ENCODE measurements at regions not wholly inside any gene's neighbourhood (a gene's known extent, or its start where the extent isn't known, plus 50 kb on each side); places are given as distances from the start of the nearest gene placed in this dataset.
"Not testable (repeated sequence)": the region's sequence is repeated elsewhere in the genome, so short reads cannot be mapped to it uniquely, and the experiment has no call there.

- DNase-seq: no peak
Measured at GRCh38 chr17:77038884-77039555, 101.7 kb upstream of the SEC14L1 start.

GRCh38 chr17:77042476-77043231 is 98.1 kb upstream of the SEC14L1 start:
- DNase-seq: no peak

- no peak for DNase-seq
Measured at GRCh38 chr17:77045441-77046041, 95.2 kb upstream of the SEC14L1 start.

- no peak for DNase-seq
Measured at GRCh38 chr17:77049440-77049839, 91.3 kb upstream of the SEC14L1 start.

GRCh38 chr17:77050901-77051300 is 89.9 kb upstream of the SEC14L1 start:
- not testable (repeated sequence) for DNase-seq

GRCh38 chr17:77054936-77055335 is 85.8 kb upstream of the SEC14L1 start:
- no peak for DNase-seq

GRCh38 chr17:77055453-77055852 is 85.3 kb upstream of the SEC14L1 start:
- no peak for DNase-seq

GRCh38 chr17:77058016-77058415 is 82.8 kb upstream of the SEC14L1 start:
- no peak for DNase-seq

GRCh38 chr17:77061669-77062068 is 79.1 kb upstream of the SEC14L1 start:
- no peak for DNase-seq

- no peak for DNase-seq
Measured at GRCh38 chr17:77064598-77064997, 76.2 kb upstream of the SEC14L1 start.

- DNase-seq: no peak
Measured at GRCh38 chr17:77066165-77066564, 74.6 kb upstream of the SEC14L1 start.

- DNase-seq: peak in 1 of 2 donors; percentile 56
Measured at GRCh38 chr17:77066726-77067409, 73.9 kb upstream of the SEC14L1 start.

GRCh38 chr17:77068915-77069314 is 71.9 kb upstream of the SEC14L1 start:
- no peak for DNase-seq

GRCh38 chr17:77070888-77071279 is 69.9 kb upstream of the SEC14L1 start:
- no peak for DNase-seq

GRCh38 chr17:77071925-77072490 is 68.8 kb upstream of the SEC14L1 start:
- no peak for DNase-seq

- no peak for DNase-seq
Measured at GRCh38 chr17:77072670-77073069, 68.1 kb upstream of the SEC14L1 start.

GRCh38 chr17:77074681-77075080 is 66.1 kb upstream of the SEC14L1 start:
- DNase-seq: no peak

GRCh38 chr17:77076124-77076830 is 64.5 kb upstream of the SEC14L1 start:
- no peak for DNase-seq

GRCh38 chr17:77083531-77083930 is 57.2 kb upstream of the SEC14L1 start:
- DNase-seq: no peak

GRCh38 chr17:77085926-77086432 is 54.8 kb upstream of the SEC14L1 start:
- DNase-seq: no peak

- DNase-seq: peak; percentile 64 to 94
Measured at GRCh38 chr17:77086433-77087010, 54.2 kb upstream of the SEC14L1 start.

Measured in inflammatory macrophage treated with lipopolysaccharide for 1 hour (primary cell).